H4 (cell line): ENCODE measurements at regions not wholly inside any gene's neighbourhood (a gene's known extent, or its start where the extent isn't known, plus 50 kb on each side); places are given as distances from the start of the nearest gene placed in this dataset.

Experiments
- DNase-seq: peaks from one replicate; pipeline ENCODE4 v3.0.0-alpha.2; 2015; ENCODE audit warnings: low spot score

- no peak for DNase-seq
These were observed 177.2 kb downstream of the POU4F1 start for GRCh38 chr13:78426183-78426582.

- DNase-seq = no peak
These were observed 182.5 kb downstream of the POU4F1 start for GRCh38 chr13:78420814-78421213.

GRCh38 chr13:78413887-78414553 is 189.3 kb downstream of the POU4F1 start:
- no peak for DNase-seq

- DNase-seq = no peak
These were observed 192.5 kb downstream of the POU4F1 start for GRCh38 chr13:78410847-78411246.

GRCh38 chr13:78410164-78410563 is 193.2 kb downstream of the POU4F1 start:
- DNase-seq = no peak

- no peak for DNase-seq
These were observed 194.2 kb downstream of the POU4F1 start for GRCh38 chr13:78409172-78409571.

GRCh38 chr13:78404846-78405360 is 198.4 kb downstream of the POU4F1 start:
- DNase-seq = no peak

GRCh38 chr13:78402708-78403400 is 200.5 kb downstream of the POU4F1 start:
- DNase-seq = no peak

- peak; percentile 9 for DNase-seq
These were observed 201.3 kb downstream of the POU4F1 start for GRCh38 chr13:78401873-78402707.

- no peak for DNase-seq
These were observed 204.5 kb downstream of the POU4F1 start for GRCh38 chr13:78398743-78399410.

- DNase-seq = no peak
These were observed 209.8 kb downstream of the POU4F1 start for GRCh38 chr13:78393286-78394142.

- no peak for DNase-seq
These were observed 219.5 kb downstream of the POU4F1 start for GRCh38 chr13:78383899-78384298.

GRCh38 chr13:78383071-78383484 is 220.3 kb downstream of the POU4F1 start:
- no peak for DNase-seq

- DNase-seq = no peak
These were observed 220.9 kb downstream of the POU4F1 start for GRCh38 chr13:78382491-78382890.

- no peak for DNase-seq
These were observed 226.5 kb downstream of the POU4F1 start for GRCh38 chr13:78376822-78377221.

GRCh38 chr13:78376033-78376432 is 227.3 kb downstream of the POU4F1 start:
- no peak for DNase-seq

GRCh38 chr13:78372581-78372980 is 230.8 kb downstream of the POU4F1 start:
- peak; percentile 30 for DNase-seq

- DNase-seq = no peak
These were observed 233.1 kb downstream of the POU4F1 start for GRCh38 chr13:78370231-78370630.

GRCh38 chr13:78364711-78365110 is 238.6 kb downstream of the POU4F1 start:
- DNase-seq = no peak

GRCh38 chr13:78341032-78341431 is 262.3 kb downstream of the POU4F1 start:
- no peak for DNase-seq

- DNase-seq = no peak
These were observed 263.4 kb downstream of the POU4F1 start for GRCh38 chr13:78339927-78340326.
